Mesenchymal stem cell (in vitro differentiated cells and primary cell): ENCODE measurements at regions not wholly inside any gene's neighbourhood (a gene's known extent, or its start where the extent isn't known, plus 50 kb on each side); places are given as distances from the start of the nearest gene placed in this dataset.

ENCODE experiments used
- DNase-seq: peaks from one replicate; pipeline ENCODE4 v3.0.0-alpha.2; 2013
- H2AFZ ChIP-seq: one replicate; pipeline ENCODE4 v1.6.1; 2013; ENCODE audit warnings: low read depth, mild to moderate bottlenecking, control low read depth, inconsistent platforms, low read length, moderate library complexity
- H2AK5ac ChIP-seq: 2 replicates; pipeline ENCODE4 v1.6.1; 2013; ENCODE audit warnings: low read length, moderate library complexity, mild to moderate bottlenecking, inconsistent platforms; ENCODE audit not compliant: severe bottlenecking
- H2BK120ac ChIP-seq: one replicate; pipeline ENCODE4 v1.6.1; 2013; ENCODE audit warnings: low read depth, mild to moderate bottlenecking, inconsistent platforms, low read length, moderate library complexity
- H2BK12ac ChIP-seq, 2 experiments: one replicate each; pipeline ENCODE4 v1.6.1; 2013; ENCODE audit warnings: inconsistent platforms in 2 of 2, low read length in 2 of 2, mild to moderate bottlenecking in 2 of 2, moderate library complexity in 2 of 2, control low read depth in 1 of 2
- H2BK15ac ChIP-seq: one replicate; pipeline ENCODE4 v1.6.1; 2013; ENCODE audit warnings: mild to moderate bottlenecking, low read depth, inconsistent platforms; ENCODE audit not compliant: poor library complexity, severe bottlenecking
- H2BK5ac ChIP-seq: 2 replicates; pipeline ENCODE4 v1.6.1; 2013; ENCODE audit warnings: low read depth, mild to moderate bottlenecking, low read length, control low read depth, inconsistent platforms; ENCODE audit not compliant: poor library complexity, severe bottlenecking
- H3K14ac ChIP-seq, 2 experiments: one replicate each; pipeline ENCODE4 v1.6.1; 2013; ENCODE audit warnings: inconsistent platforms in 2 of 2, low read length in 2 of 2, control low read depth in 1 of 2, mild to moderate bottlenecking in 1 of 2, moderate library complexity in 1 of 2
- H3K18ac ChIP-seq, 2 experiments: one replicate each; pipeline ENCODE4 v1.6.1; 2013; ENCODE audit warnings: inconsistent platforms in 2 of 2, low read length in 2 of 2, control low read depth in 1 of 2, low read depth in 1 of 2, mild to moderate bottlenecking in 1 of 2
- H3K23ac ChIP-seq, 2 experiments: one replicate each; pipeline ENCODE4 v1.6.1; 2013; ENCODE audit warnings: inconsistent platforms in 2 of 2, low read length in 2 of 2, mild to moderate bottlenecking in 2 of 2, moderate library complexity in 2 of 2, control low read depth in 1 of 2
- H3K27ac ChIP-seq: 2 replicates; pipeline ENCODE4 v1.5.1; 2013; ENCODE audit warnings: mild to moderate bottlenecking, moderate library complexity, low read length, control low read depth, inconsistent platforms; ENCODE audit not compliant: poor library complexity, severe bottlenecking
- H3K27me3 ChIP-seq, 2 experiments: 2 replicates each; pipeline versions ENCODE4 v1.6.1 to v1.7.0; 2013; ENCODE audit warnings: low read length in 2 of 2, mild to moderate bottlenecking in 2 of 2, moderate library complexity in 2 of 2, control low read depth in 1 of 2, inconsistent platforms in 1 of 2; ENCODE audit not compliant: control insufficient read depth in 1 of 2, insufficient read depth in 1 of 2
- H3K36me3 ChIP-seq, 2 experiments: 2 replicates each; pipeline versions ENCODE4 v1.6.1 to v1.7.0; 2013; ENCODE audit warnings: low read length in 2 of 2, control low read depth in 1 of 2, inconsistent platforms in 1 of 2, low read depth in 1 of 2, mild to moderate bottlenecking in 1 of 2; ENCODE audit not compliant: insufficient read depth in 2 of 2, control insufficient read depth in 1 of 2
- H3K4ac ChIP-seq, 2 experiments: one replicate each; pipeline ENCODE4 v1.6.1; 2013; ENCODE audit warnings: inconsistent platforms in 2 of 2, low read length in 2 of 2, mild to moderate bottlenecking in 2 of 2, moderate library complexity in 2 of 2, control low read depth in 1 of 2, low read depth in 1 of 2
- H3K4me1 ChIP-seq: 2 replicates; pipeline ENCODE4 v1.6.1; 2013; ENCODE audit warnings: low read depth, low read length, control low read depth; ENCODE audit not compliant: control insufficient read depth, insufficient read depth
- H3K4me2 ChIP-seq: 2 replicates; pipeline ENCODE4 v1.6.1; 2013; ENCODE audit warnings: low read length, mild to moderate bottlenecking, inconsistent platforms; ENCODE audit not compliant: poor library complexity, severe bottlenecking
- H3K4me3 ChIP-seq, 2 experiments: 2 replicates each; pipeline versions ENCODE4 v1.5.1 to v1.7.0; 2013; ENCODE audit warnings: low read length in 2 of 2, mild to moderate bottlenecking in 2 of 2, control low read depth in 1 of 2, low read depth in 1 of 2; ENCODE audit not compliant: insufficient read depth in 1 of 2
- H3K79me1 ChIP-seq: replicated peaks from 2 replicates; pipeline ENCODE4 v1.6.1; 2013; ENCODE audit warnings: mild to moderate bottlenecking, control low read depth, low read length, inconsistent platforms; ENCODE audit not compliant: poor library complexity, severe bottlenecking
- H3K9ac ChIP-seq: 2 replicates; pipeline ENCODE4 v1.7.0; 2013; ENCODE audit warnings: mild to moderate bottlenecking, low read length, moderate library complexity
- H3K9me3 ChIP-seq: 2 replicates; pipeline ENCODE4 v1.7.0; 2013; ENCODE audit warnings: mild to moderate bottlenecking, low read length; ENCODE audit not compliant: control insufficient read depth
- H4K8ac ChIP-seq: one replicate; pipeline ENCODE4 v1.6.1; 2013; ENCODE audit warnings: inconsistent platforms, mild to moderate bottlenecking, low read length, moderate library complexity
- H4K91ac ChIP-seq: one replicate; pipeline ENCODE4 v1.6.1; 2013; ENCODE audit warnings: mild to moderate bottlenecking, low read length, inconsistent platforms
- WGBS: methylation state at CpG from one replicate; pipeline ENCODE4 v1.1.7; 2013; ENCODE audit warnings: mixed read lengths; 5-methylcytosine and 5-hydroxymethylcytosine counted together

GRCh38 chr7:17681965-17682364 is 258.3 kb downstream of the SNX13 start:
- Histone ChIP-seq H3K4me3 (no peak overlapping the region), H3K4ac (no peak overlapping the region), H3K14ac (no peak overlapping the region), H4K91ac (no peak overlapping the region), H2BK12ac (peak overlapping the region in 1 of 2 experiments; percentile 9), H2BK120ac (peak overlapping the region; percentile 57), H3K79me1 (no peaks in the 10 kb centered on the region), H4K8ac (no peak overlapping the region), H3K9ac (no peak overlapping the region), H3K4me2 (no peak overlapping the region), H3K36me3 (no peaks in the 10 kb centered on the region), H3K4me1 (peaks cover 7% of the 10 kb centered on the region), H3K9me3 (no peaks in the 10 kb centered on the region), H2AK5ac (no peak overlapping the region), H2BK5ac (no peak overlapping the region), H2BK15ac (no peak overlapping the region), H3K27ac (no peak overlapping the region), H2AFZ (no peak overlapping the region), H3K27me3 (no peaks in the 10 kb centered on the region), H3K18ac (no peak overlapping the region), H3K23ac (no peak overlapping the region)
- DNase-seq: no peak
- WGBS: 72% methylated on average over 4 of the region's 4 CpGs

GRCh38 chr7:17682586-17682985 is 257.7 kb downstream of the SNX13 start:
- no peak overlapping the region for H2BK15ac ChIP-seq
- H3K4me3 ChIP-seq: no peak overlapping the region
- no peak overlapping the region for H3K4me2 ChIP-seq
- no peak overlapping the region for H2BK5ac ChIP-seq
- no peak overlapping the region for H2AK5ac ChIP-seq
- no peak overlapping the region for H2BK120ac ChIP-seq
- 90% methylated on average over 3 of the region's 3 CpGs for WGBS
- H3K14ac ChIP-seq: no peak overlapping the region
- peaks cover 7% of the 10 kb centered on the region for H3K4me1 ChIP-seq
- no peak for DNase-seq
- no peaks in the 10 kb centered on the region for H3K9me3 ChIP-seq
- no peak overlapping the region for H3K18ac ChIP-seq
- H3K23ac ChIP-seq: no peak overlapping the region
- no peak overlapping the region for H4K91ac ChIP-seq
- peak overlapping the region in 1 of 2 experiments; percentile 45 for H2BK12ac ChIP-seq
- H2AFZ ChIP-seq: no peak overlapping the region
- H3K36me3 ChIP-seq: no peaks in the 10 kb centered on the region
- H3K27me3 ChIP-seq: no peaks in the 10 kb centered on the region
- H3K4ac ChIP-seq: no peak overlapping the region
- no peak overlapping the region for H3K27ac ChIP-seq
- H4K8ac ChIP-seq: no peak overlapping the region
- H3K9ac ChIP-seq: no peak overlapping the region
- no peaks in the 10 kb centered on the region for H3K79me1 ChIP-seq

GRCh38 chr7:17685141-17685540 is 255.2 kb downstream of the SNX13 start:
- 87% methylated on average over 5 of the region's 5 CpGs for WGBS
- Histone ChIP-seq H3K27ac (no peak overlapping the region), H2BK12ac (no peak overlapping the region), H2AFZ (no peak overlapping the region), H3K4me2 (no peak overlapping the region), H3K14ac (peak overlapping the region in 1 of 2 experiments; percentile 6), H4K91ac (no peak overlapping the region), H3K9me3 (no peaks in the 10 kb centered on the region), H3K4me3 (no peak overlapping the region), H3K27me3 (no peaks in the 10 kb centered on the region), H2AK5ac (no peak overlapping the region), H2BK120ac (no peak overlapping the region), H3K4ac (no peak overlapping the region), H3K18ac (no peak overlapping the region), H2BK5ac (no peak overlapping the region), H3K23ac (no peak overlapping the region), H3K4me1 (no peaks in the 10 kb centered on the region), H4K8ac (no peak overlapping the region), H3K9ac (no peak overlapping the region), H3K79me1 (no peaks in the 10 kb centered on the region), H3K36me3 (no peaks in the 10 kb centered on the region), H2BK15ac (no peak overlapping the region)
- DNase-seq: no peak

- Histone ChIP-seq H2BK15ac (no peak overlapping the region), H3K9me3 (no peaks in the 10 kb centered on the region), H3K27me3 (no peaks in the 10 kb centered on the region), H3K9ac (no peak overlapping the region), H4K8ac (no peak overlapping the region), H2AK5ac (no peak overlapping the region), H3K4me3 (no peak overlapping the region), H2BK5ac (no peak overlapping the region), H3K79me1 (no peaks in the 10 kb centered on the region), H3K14ac (no peak overlapping the region), H3K4me2 (no peak overlapping the region), H2BK12ac (no peak overlapping the region), H3K27ac (no peak overlapping the region), H3K4ac (no peak overlapping the region), H3K18ac (no peak overlapping the region), H2AFZ (no peak overlapping the region), H2BK120ac (no peak overlapping the region), H3K4me1 (no peaks in the 10 kb centered on the region), H4K91ac (no peak overlapping the region), H3K36me3 (no peaks in the 10 kb centered on the region), H3K23ac (no peak overlapping the region)
- 100% methylated on average over 2 of the region's 2 CpGs for WGBS
- DNase-seq: no peak
These were observed 252.9 kb downstream of the SNX13 start for GRCh38 chr7:17687361-17687760.
